ENCODE measurements at regions not wholly inside any gene's neighbourhood (a gene's known extent, or its start where the extent isn't known, plus 50 kb on each side); places are given as distances from the start of the nearest gene placed in this dataset.

DNA sequence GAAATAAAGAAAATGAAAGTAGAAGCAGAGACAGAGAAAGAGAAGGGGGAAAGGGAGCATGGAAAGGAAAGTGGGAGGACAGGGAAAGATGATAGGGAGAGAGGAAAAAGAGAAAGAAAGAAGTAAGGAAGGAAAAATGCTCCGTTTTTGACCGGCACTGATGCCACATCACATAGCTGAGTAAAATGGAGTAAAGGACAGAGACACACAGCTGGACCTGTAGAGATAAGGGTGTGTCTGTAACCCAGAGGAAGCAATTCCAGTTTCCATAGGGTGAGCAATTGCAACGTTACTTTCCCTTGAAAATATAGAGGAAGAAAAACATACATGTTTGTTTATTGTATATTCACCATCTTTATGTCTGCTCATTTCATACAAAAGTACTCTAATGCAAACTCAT, 1866.9 kb upstream of the PIK3C3 start:
- DNase-seq (ENCODE audit: low read depth): no peak

GRCh38 chr18:40079786-40080185, 1875.2 kb upstream of the PIK3C3 start:
- no peak for DNase-seq (ENCODE audit: low read depth)

DNA sequence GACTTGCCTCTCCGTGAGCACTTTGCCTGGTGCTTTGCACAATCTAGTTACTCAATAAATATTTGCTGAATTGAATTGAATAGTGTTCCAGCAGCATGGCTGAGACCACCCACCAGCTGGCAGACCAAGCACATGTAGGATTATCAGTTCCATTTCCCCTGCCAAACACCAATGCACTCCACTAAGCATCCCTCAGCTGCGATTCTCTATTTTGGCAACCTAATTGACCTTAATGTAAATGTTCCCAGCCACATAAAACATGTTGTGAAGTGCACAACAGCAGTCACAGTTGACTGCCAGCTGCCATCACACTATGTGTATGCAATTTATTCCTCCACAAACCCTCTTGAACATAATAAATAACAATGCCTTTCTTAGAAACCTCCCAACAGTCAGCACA, 1879.4 kb upstream of the PIK3C3 start:
- no peak for DNase-seq (ENCODE audit: low read depth)

GRCh38 chr18:40072761-40073160, 1882.3 kb upstream of the PIK3C3 start:
- no peak for DNase-seq (ENCODE audit: low read depth)

DNA sequence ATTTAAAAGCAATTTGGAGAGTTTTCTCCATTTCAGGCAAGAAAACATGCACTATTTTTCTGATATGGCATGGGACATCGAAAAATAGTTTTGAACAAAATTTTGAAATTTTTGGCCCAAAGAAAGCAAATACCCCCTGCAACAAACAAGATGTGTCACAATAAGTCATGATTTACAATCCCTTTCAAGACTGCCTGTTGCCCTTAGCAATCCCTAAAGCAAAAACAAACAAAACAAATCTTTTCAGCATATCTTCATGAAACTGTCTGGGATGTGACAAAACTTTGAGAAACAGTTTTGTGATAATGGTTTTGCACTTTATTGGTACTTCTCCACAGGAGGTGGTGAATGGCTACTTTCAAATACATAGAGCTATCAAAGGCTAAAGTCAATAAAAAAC, 1888.7 kb upstream of the PIK3C3 start:
- DNase-seq (ENCODE audit: low read depth): no peak

GRCh38 chr18:40063488-40063887, 1891.5 kb upstream of the PIK3C3 start:
- DNase-seq (ENCODE audit: low read depth): no peak

DNA sequence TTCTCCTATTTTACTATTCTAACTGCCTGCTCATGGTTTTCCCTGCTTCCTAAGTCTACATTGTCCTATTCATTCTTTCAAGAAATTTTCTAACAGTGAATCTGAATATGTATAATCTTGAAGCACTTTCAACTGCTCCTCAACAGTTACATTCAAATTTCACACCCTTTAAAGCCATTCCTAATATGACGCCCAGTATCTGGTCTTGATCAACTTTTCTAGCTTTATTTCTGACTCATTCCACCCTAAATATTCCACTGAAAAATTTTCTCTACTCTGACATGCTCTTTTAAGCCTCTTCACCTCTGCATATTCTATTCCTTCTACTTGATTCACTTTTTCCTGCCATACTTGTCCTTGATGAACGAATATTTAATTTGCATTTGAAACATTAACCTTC, 1893.9 kb upstream of the PIK3C3 start:
- no peak for DNase-seq (ENCODE audit: low read depth)

DNA sequence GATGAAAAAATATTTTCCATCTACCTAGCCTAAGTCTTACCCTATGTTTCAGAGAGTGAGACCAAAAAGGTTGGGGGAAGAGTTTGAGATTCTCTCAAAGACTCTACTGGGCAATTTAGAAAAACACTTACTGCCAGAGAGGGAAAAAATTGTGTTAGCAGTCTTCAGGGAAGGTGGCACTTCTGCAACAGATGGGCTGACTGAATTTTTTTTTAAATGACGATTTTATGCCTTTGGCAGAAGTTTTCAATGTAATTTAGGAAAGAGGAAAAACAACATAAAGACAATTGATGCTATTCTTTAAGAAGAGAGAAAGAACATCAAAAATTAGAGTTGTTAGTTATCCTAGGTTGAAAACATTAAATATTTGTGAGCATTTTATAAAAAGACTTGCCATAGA, 1894.5 kb upstream of the PIK3C3 start:
- DNase-seq (ENCODE audit: low read depth): no peak

GRCh38 chr18:40058811-40059570, 1896.0 kb upstream of the PIK3C3 start:
- no peak for DNase-seq (ENCODE audit: low read depth)

DNA sequence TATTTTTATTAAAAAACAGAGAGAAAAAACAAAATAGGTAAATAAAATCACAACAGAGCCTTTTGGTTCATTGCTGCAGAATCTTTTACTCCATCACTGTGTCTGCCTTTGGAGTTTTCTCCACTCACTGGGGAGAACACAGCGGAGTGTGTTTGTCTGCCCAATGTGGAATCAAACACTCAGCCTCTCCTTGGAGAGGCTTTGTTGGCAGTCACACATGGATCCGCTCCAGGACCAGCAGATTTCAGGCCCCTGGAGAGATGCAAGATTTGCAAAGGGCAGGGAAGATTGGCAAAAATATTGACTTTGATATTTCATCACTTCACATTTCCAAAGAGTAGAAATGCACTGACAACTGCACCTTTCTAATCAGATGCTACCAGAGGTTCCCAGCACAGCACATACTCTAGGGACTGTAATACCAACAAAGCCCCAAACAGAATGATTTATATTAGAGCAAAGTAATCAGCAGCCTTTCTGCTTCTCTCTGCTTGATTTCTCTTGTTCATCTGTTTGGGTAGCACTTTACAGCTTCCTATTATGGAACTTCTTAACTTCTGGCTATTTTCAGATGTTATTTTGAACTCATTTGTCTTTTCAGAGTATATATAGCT, 1898.8 kb upstream of the PIK3C3 start:
- DNase-seq (ENCODE audit: low read depth): no peak

DNA sequence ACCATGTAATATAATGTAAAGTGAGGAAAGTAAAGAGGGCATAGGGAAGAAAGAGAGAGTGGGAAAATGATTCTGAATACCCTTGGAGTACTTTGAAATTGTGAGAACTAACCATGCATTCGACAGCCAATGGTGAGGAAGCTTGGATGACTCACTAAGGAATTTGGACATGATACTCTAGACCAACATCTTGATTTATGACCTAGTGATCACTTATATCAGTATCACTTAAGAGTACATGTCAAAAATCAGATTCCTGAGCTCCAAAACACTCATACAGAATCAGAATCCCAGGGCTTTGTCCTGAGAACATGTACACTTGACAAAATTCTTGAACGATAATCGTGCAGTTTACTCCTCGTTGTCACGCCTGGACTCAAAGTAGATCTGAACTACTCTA, 1899.8 kb upstream of the PIK3C3 start:
- no peak for DNase-seq (ENCODE audit: low read depth)

- DNase-seq (ENCODE audit: low read depth): no peak
Observed at GRCh38 chr18:40049716-40050115, 1905.3 kb upstream of the PIK3C3 start.

GRCh38 chr18:40048886-40049650, 1906.0 kb upstream of the PIK3C3 start:
- DNase-seq (ENCODE audit: low read depth): no peak

- no peak for DNase-seq (ENCODE audit: low read depth)
Observed at GRCh38 chr18:40048253-40048652, 1906.8 kb upstream of the PIK3C3 start.

GRCh38 chr18:40046596-40046995, 1908.4 kb upstream of the PIK3C3 start:
- DNase-seq (ENCODE audit: low read depth): no peak

- DNase-seq (ENCODE audit: low read depth): no peak
Observed at GRCh38 chr18:40041951-40042350, 1913.1 kb upstream of the PIK3C3 start.

DNA sequence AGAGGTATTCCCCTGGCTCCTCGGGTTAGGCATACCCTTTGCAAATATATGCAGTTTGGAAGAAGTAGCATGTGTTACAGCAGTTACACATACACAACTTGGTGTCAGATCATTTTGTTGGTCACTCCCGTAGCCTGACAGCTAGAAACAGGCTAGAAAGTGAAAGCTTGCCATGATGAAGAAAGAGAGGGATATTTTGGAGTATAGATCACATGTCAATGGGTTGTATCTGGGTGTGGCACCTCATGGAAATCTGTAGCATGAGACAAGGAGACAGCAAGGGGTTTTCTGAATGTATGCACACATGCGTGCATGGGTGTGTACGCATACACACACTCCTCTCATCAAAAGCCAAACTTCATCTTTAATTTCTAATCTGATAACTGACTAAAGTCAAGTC, 1914.5 kb upstream of the PIK3C3 start:
- DNase-seq (ENCODE audit: low read depth): no peak

DNA sequence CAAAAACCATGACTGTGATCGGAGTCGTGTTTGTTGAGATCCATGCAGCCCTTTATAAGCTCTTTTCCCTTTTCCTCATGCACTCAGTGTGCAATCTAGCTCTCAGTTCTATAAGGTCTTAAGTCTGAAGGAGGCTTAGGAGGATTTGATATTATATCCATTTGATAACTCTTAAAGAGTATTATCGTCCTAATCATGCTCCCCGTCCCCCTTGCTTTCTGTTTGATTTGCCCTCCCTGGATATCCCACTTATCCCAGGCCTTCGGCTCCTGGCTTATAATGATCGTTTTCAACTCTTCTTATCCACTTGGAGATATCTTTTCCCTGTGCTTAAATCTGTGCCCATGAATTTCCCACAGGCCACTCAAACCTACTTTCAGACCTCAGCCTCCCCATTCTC, 1917.7 kb upstream of the PIK3C3 start:
- no peak for DNase-seq (ENCODE audit: low read depth)

DNA sequence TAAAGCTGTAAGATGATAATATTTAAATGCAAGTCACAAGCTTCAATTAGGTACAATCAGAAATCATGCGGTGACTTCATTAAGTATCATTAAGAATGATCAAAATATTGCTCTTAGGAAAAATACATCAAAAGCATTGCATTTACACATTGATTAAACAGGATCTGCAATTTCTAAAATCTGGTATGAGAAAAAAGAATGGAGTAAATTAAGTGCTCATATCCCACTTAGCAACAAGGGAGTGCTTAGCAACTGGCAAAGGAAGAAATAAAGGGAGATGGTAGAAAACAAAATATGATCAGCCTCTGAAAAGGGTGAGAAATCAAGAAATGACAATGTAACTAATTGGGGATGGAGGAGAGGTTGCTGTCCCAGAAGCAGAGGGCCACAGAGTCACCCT, 1918.2 kb upstream of the PIK3C3 start:
- DNase-seq (ENCODE audit: low read depth): no peak

DNA sequence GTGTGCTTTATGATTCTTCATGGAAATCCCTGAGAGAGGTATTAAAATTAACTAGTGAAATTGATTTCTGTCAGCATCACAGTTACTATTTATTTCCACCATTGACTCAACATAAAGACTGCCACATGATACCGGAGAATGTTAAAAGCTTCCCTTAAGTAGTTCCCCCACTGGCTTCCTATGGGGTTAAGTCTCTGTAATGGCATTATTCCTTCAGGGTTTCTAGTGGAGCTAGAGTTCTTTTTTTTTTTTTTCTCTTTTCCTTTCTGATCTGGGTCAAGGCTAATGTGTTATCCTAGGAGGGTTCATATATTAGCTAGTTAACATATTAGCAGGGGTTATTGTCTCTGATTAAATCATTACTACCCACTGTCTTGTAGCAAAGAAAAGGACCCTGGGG, 1919.1 kb upstream of the PIK3C3 start:
- no peak for DNase-seq (ENCODE audit: low read depth)

DNA sequence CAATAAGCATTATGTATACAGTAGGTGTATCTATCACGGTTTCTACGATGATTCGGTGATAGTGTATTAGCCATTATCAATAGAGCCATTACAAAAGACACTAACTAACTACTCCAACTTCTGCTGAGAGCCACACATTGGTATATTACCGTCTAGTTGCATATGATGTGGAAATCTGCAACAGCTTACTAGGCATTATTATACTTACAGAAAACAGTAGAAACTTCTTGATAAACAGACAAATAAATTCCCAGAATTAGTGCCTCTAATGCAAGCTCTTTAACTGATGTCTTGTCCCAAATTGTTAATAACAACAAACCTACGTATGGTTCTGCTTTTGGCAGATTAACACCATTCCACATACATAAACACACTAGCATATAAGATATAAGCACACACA, 1923.0 kb upstream of the PIK3C3 start:
- no peak for DNase-seq (ENCODE audit: low read depth)

- no peak for DNase-seq (ENCODE audit: low read depth)
Observed at GRCh38 chr18:40031435-40031834, 1923.6 kb upstream of the PIK3C3 start.

All from LHCN-M2 (cell line).